HL-60/S4 (cell line): ENCODE measurements at regions not wholly inside any gene's neighbourhood (a gene's known extent, or its start where the extent isn't known, plus 50 kb on each side); places are given as distances from the start of the nearest gene placed in this dataset.

Source experiments
- in situ Hi-C: fragments of 300-500 bp; cut with MboI; formaldehyde crosslinking; loops from 2 replicates; pipeline ENCODE4 v1.14.3; 2022; ENCODE audit warnings: low sequenced_read_pairs

DNA sequence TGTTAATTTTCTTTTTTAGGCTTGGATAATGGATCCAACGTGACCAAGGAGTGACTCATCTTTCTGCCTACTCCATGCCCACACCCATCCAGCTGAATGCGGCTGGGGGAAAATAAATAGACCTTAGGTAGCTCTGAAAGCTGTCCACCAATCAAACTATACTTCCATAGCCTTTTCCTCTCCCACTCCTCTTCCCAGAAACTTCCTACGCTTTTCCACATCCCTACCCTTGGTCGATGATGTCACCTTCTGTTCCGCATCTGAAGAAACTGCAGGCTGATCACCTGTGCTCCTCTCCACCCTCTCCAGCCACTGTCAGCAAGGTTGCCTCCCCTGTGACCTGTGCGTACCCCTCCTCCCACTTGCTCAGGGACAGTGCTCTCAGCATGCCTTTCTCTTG is 359.8 kb upstream of the KLF6 start:
- in situ Hi-C loops, result no loop called here

DNA sequence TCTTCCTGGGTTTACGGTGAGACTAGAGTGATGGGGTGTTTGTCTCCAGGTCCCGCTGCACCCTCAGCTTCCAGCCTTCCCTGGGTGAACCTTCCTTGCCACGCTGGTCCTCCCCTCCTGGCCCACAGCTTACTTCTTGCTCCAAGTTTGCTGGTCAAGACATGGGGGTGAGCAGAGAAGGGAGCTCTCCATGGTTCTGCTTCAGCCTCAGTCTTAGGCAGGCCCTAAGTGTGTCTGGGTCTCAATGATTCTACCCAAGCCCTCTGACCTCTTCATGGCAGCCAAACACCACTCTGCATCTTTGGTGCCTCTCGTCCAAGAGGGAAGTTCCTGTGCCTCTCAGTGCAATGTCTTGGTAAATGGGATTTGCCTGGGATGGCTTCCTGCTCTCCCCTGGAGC is 356.5 kb upstream of the KLF6 start:
- in situ Hi-C loops, result no loop called here

GRCh38 chr10:4138146-4138721 is 353.2 kb upstream of the KLF6 start:
- in situ Hi-C loops, result no loop called here

- in situ Hi-C loops, result no loop called here
Observed at GRCh38 chr10:4137299-4137698, 352.3 kb upstream of the KLF6 start.

DNA sequence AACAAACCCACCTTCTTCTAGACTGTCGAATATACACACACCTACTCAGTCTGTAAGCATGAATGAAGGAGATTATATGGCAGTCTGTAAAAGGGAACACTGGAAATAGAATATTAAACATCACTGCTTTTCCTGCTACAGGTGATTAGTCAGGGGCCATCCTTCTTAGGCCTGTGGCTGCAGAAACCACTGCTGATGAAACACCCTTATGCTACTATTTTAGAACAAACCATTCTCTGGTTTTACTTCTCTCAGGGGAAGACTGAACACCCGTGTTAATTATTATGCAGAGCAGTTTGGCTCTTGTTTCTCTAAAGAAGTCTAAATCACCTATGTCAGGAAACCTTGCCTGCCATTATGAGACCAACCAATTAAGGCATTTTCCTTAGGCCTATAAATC is 351.1 kb upstream of the KLF6 start:
- in situ Hi-C loops, result no loop called here

DNA sequence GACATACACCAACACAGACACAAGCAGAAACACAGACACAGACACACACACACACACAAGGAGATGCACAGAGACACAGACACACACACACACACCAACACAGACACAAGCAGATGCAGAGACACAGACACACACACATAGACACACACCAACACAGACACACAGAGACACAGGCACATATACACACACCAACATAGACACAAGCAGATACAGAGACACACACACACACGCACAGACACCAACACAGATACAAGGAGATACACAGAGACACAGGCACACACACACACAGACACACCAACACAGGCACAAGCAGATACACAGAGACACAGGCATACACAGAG is 347.2 kb upstream of the KLF6 start:
- in situ Hi-C loops, result no loop called here

DNA sequence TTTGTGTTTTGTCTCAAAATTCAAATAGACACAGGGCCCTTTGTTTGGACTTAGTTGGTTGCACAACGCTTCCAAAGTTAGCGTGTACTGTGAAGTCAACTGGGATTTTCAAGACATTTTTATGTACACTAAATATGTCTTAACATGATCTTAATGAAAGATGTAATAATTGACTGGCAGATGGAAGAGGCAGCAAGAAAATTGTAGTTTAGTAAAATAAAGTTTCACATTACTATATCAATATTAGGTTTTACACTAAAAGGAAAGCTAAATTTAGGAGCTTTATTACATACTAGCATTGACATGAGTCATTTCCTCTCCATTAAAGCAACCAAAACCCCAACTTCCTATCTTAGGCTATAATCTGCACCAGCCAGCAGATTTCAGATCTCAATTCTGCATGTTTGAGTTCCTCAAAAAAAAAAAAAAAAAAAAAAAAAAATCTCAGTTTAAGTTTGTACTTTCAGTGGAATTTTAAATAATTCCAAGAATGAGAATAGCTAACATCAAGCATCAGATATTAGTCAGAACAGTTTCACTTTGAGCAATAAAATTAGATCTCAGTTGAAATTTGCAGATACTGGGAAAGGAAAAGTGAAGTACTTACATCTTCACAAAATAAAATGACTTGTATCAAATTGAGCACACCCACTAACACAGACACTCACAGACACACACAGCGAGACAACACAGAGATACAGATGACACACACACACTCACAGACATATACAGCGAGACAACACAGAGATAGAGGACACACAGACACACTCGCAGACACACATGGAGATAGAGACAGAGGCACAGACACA is 346.6 kb upstream of the KLF6 start:
- in situ Hi-C loops, result no loop called here

GRCh38 chr10:4130685-4131084 is 345.7 kb upstream of the KLF6 start:
- in situ Hi-C loops, result no loop called here

GRCh38 chr10:4129866-4130477 is 345.0 kb upstream of the KLF6 start:
- in situ Hi-C loops, result no loop called here

DNA sequence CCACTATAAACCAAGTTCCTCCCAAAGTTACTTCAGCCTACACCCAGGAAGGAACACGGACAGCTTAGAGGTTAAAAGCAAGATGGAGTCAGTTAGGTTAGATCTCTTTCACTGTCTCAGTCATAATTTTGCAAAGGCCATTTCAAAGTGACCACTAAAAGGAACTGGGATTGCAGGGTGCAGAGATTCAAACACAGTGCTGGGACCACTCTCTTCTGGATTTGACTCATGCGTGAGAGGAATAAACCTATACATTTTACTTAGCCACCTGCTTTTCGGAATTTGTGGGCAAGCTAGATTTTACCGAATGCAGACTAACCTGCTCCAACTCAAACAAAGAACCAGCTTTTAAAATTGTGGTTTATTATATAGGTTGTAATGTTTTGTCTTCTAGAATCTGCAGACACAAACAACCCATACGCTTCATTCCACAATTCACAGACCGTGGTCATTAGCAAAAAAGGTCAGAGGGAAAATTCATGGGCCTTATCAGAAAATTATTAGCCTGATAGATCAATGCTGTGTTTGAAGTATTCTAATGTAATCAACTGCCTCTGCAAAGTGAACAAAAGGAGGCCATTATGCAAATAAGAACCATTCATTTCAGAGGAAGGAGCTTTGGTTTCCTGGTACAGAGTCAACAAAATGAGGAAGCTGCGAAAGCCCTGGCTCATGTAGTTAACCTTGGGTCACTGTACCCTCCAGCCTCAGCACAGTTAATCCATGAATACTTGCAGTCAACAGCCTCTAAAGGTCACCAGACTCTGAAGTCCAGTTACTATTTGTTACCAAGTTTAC is 342.7 kb upstream of the KLF6 start:
- in situ Hi-C loops, result no loop called here

GRCh38 chr10:4125776-4126175 is 340.8 kb upstream of the KLF6 start:
- in situ Hi-C loops, result no loop called here

DNA sequence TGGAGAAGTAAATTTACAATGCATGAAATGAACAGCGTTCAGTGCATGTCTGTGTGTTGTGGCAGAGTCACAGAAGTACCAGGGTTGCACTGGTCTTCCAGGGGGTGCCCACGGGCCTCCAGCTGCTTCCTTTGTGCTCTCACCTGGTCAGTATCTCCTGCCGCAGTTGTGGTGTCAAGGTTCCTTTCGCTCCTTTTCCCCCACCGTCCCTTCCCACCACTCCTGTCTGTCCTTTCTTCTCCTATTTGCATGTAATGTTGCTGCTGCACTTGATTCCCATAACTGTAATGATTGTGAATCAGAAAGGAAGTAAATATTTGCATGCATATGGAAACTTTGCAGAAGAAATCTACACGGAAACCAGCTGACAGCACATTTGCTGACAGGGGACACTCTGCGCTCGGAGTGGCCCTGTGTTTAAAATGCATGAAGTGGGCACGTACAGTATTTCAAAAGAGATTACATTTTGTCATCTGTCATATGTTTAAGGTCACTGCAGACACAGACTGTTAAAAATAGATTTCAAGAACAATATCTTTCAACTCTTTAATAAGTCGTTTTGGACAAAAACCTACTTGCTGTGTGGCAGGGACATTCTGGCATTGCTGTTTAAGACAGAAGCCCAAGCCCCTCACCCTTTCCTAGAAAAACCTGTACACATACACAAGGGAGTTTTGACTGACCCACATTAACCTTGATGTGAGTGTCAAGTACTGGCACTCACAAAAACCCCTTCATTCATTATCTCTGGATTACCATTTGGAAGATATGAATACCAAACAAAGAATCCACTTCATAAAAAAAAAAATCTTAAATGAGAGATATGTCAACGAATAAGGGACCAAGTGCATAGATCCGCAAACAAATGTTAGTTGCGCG is 336.7 kb upstream of the KLF6 start:
- in situ Hi-C loops, result no loop called here

DNA sequence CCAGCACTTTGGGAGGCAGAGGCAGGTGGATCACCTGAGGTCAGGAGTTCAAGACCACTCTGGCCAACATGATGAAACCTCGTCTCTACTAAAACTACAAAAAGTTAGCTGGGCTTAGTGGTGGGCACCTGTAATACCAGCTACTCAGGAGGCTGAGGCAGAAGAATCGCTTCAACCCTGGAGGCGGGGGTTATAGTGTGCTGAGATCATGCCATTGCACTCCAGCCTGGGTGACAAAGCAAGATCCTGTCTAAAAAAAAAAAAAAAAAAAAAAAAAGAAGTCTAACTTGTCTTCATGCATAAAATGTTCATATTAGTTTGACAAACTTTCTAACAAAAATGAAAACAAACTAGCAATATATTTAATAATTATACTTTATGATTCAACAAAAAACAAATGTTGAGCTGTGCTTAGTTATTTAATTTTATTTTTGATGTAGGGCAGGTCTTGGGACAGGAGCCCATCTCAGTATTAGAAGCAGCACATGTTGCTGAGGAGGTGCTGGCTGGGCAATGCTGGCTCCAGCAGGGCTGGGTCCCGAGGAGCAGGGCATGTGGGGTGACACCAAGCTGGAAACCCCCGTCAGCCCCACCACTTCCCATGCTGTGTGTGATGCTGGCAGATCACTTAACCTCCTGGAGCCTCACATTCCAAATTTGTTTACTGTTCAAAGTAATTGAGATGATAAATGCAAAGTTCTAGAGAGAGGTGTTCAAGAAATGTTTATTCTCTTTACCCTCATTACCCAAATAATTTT is 335.3 kb upstream of the KLF6 start:
- in situ Hi-C loops, result no loop called here

GRCh38 chr10:4119107-4119506 is 334.1 kb upstream of the KLF6 start:
- in situ Hi-C loops, result no loop called here

GRCh38 chr10:4117604-4118003 is 332.6 kb upstream of the KLF6 start:
- in situ Hi-C loops, result no loop called here

DNA sequence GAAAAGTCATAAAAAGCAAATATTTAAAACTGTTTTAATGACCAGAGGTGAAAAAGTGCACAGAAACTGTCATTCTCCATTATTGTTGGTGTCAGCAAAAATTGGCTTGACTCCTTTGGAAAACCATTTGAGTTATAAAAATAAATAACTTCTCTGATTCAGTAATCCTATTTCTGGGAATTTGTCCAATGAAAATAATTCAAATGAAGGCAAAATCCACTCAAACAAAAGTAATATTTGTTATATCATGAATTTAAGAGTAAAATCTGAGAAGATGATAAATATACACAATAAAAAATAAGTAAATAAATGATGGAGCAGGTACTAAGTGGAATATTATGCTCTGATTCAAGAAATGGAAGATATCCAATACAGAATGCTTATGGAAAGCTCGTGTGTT is 326.6 kb upstream of the KLF6 start:
- in situ Hi-C loops, result no loop called here

DNA sequence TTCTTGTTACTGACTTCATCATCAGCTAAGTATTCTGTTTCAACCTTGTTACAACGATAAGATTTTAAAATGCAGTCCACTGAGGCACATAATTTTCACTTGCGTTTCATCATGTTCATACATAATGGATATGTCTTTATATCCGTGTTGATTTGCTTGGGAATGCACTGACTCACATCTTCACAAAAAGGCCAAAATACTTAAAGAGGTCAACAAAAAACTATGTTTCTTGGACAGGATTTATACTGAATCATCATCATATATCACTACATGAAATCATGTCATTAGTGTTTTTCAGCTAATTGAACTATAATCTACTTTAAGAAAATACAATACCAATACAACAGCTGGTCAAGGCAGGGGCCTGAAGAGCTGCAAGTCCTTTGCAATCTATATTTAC is 324.5 kb upstream of the KLF6 start:
- in situ Hi-C loops, result no loop called here

GRCh38 chr10:4108693-4109092 is 323.7 kb upstream of the KLF6 start:
- in situ Hi-C loops, result no loop called here

GRCh38 chr10:4107285-4107851 is 322.4 kb upstream of the KLF6 start:
- in situ Hi-C loops, result no loop called here

- in situ Hi-C loops, result no loop called here
Observed at GRCh38 chr10:4103603-4104002, 318.6 kb upstream of the KLF6 start.
